ENCODE measurements at regions not wholly inside any gene's neighbourhood (a gene's known extent, or its start where the extent isn't known, plus 50 kb on each side); places are given as distances from the start of the nearest gene placed in this dataset.

- Histone ChIP-seq H3K27ac (ENCODE audit: low read depth in 1 of 3, low read length in 2 of 3) (no peak overlapping the region), H3K4me1 (ENCODE audit: control insufficient read depth in 3 of 3, insufficient read depth in 2 of 3, low read depth in 1 of 3, low read length in 2 of 3) (no peaks in the 10 kb centered on the region), H3K9me3 (ENCODE audit: control insufficient read depth in 2 of 2, insufficient read depth in 1 of 2, low read depth in 1 of 2, low read length in 1 of 2) (no peaks in the 10 kb centered on the region), H3K36me3 (ENCODE audit: control insufficient read depth in 3 of 3, insufficient read depth in 2 of 3, low read depth in 1 of 3, low read length in 3 of 3) (no peaks in the 10 kb centered on the region), H3K27me3 (ENCODE audit: control insufficient read depth in 3 of 3, insufficient read depth in 3 of 3, low read length in 3 of 3) (peaks cover 0 to 4% (median 0%) of the 10 kb centered on the region in 3 donors), H3K4me3 (ENCODE audit: low read depth in 1 of 3, low read length in 3 of 3) (no peak overlapping the region)
- FAIRE-seq (no peak), DNase-seq (no peak)
- WGBS, 3 donors = 87 to 89% (median 87%) methylated on average over 5 of the region's 5 CpGs
These were observed 133.0 kb upstream of the PLCB4 start for GRCh38 chr20:8935878-8936277.

GRCh38 chr20:8938532-8938931 lies 130.4 kb upstream of the PLCB4 start:
- H3K9me3 ChIP-seq (ENCODE audit: control insufficient read depth in 2 of 2, insufficient read depth in 1 of 2, low read depth in 1 of 2, low read length in 1 of 2) = no peaks in the 10 kb centered on the region
- H3K4me3 ChIP-seq (ENCODE audit: low read depth in 1 of 3, low read length in 3 of 3) = no peak overlapping the region
- H3K4me1 ChIP-seq (ENCODE audit: control insufficient read depth in 3 of 3, insufficient read depth in 2 of 3, low read depth in 1 of 3, low read length in 2 of 3) = no peaks in the 10 kb centered on the region
- DNase-seq (no peak), FAIRE-seq (no peak)
- WGBS, 3 donors = 78 to 80% (median 80%) methylated on average over 1 of the region's 1 CpG
- peaks cover 0 to 4% (median 0%) of the 10 kb centered on the region in 3 donors for H3K27me3 ChIP-seq (ENCODE audit: control insufficient read depth in 3 of 3, insufficient read depth in 3 of 3, low read length in 3 of 3)
- H3K27ac ChIP-seq (ENCODE audit: low read depth in 1 of 3, low read length in 2 of 3) = no peak overlapping the region
- no peaks in the 10 kb centered on the region for H3K36me3 ChIP-seq (ENCODE audit: control insufficient read depth in 3 of 3, insufficient read depth in 2 of 3, low read depth in 1 of 3, low read length in 3 of 3)

- peaks cover 0 to 4% (median 0%) of the 10 kb centered on the region in 3 donors for H3K27me3 ChIP-seq (ENCODE audit: control insufficient read depth in 3 of 3, insufficient read depth in 3 of 3, low read length in 3 of 3)
- no peak for FAIRE-seq
- 84 to 88% (median 85%) methylated on average over 2 of the region's 2 CpGs for WGBS, 3 donors
- no peak overlapping the region for H3K4me3 ChIP-seq (ENCODE audit: low read depth in 1 of 3, low read length in 3 of 3)
- H3K27ac ChIP-seq (ENCODE audit: low read depth in 1 of 3, low read length in 2 of 3) = no peak overlapping the region
- H3K9me3 ChIP-seq (ENCODE audit: control insufficient read depth in 2 of 2, insufficient read depth in 1 of 2, low read depth in 1 of 2, low read length in 1 of 2) = no peaks in the 10 kb centered on the region
- H3K36me3 ChIP-seq (ENCODE audit: control insufficient read depth in 3 of 3, insufficient read depth in 2 of 3, low read depth in 1 of 3, low read length in 3 of 3) = no peaks in the 10 kb centered on the region
- no peaks in the 10 kb centered on the region for H3K4me1 ChIP-seq (ENCODE audit: control insufficient read depth in 3 of 3, insufficient read depth in 2 of 3, low read depth in 1 of 3, low read length in 2 of 3)
- no peak for DNase-seq
These were observed 128.6 kb upstream of the PLCB4 start for GRCh38 chr20:8940326-8940725.

- Histone ChIP-seq H3K27me3 (ENCODE audit: control insufficient read depth in 3 of 3, insufficient read depth in 3 of 3, low read length in 3 of 3) (peaks cover 0 to 4% (median 0%) of the 10 kb centered on the region in 3 donors), H3K4me3 (ENCODE audit: low read depth in 1 of 3, low read length in 3 of 3) (no peak overlapping the region), H3K9me3 (ENCODE audit: control insufficient read depth in 2 of 2, insufficient read depth in 1 of 2, low read depth in 1 of 2, low read length in 1 of 2) (no peaks in the 10 kb centered on the region), H3K36me3 (ENCODE audit: control insufficient read depth in 3 of 3, insufficient read depth in 2 of 3, low read depth in 1 of 3, low read length in 3 of 3) (no peaks in the 10 kb centered on the region), H3K27ac (ENCODE audit: low read depth in 1 of 3, low read length in 2 of 3) (no peak overlapping the region), H3K4me1 (ENCODE audit: control insufficient read depth in 3 of 3, insufficient read depth in 2 of 3, low read depth in 1 of 3, low read length in 2 of 3) (no peaks in the 10 kb centered on the region)
- peak; percentile 2 to 13 for DNase-seq
- no peak for FAIRE-seq
These were observed 125.3 kb upstream of the PLCB4 start for GRCh38 chr20:8943631-8944030.

- DNase-seq = no peak
- no peak for FAIRE-seq
These were observed 122.6 kb upstream of the PLCB4 start for GRCh38 chr20:8946036-8946940.

GRCh38 chr20:8948442-8949020 lies 120.4 kb upstream of the PLCB4 start:
- H3K4me3 ChIP-seq (ENCODE audit: low read depth in 1 of 3, low read length in 3 of 3) = no peak overlapping the region
- no peaks in the 10 kb centered on the region for H3K4me1 ChIP-seq (ENCODE audit: control insufficient read depth in 3 of 3, insufficient read depth in 2 of 3, low read depth in 1 of 3, low read length in 2 of 3)
- FAIRE-seq = no peak
- H3K36me3 ChIP-seq (ENCODE audit: control insufficient read depth in 3 of 3, insufficient read depth in 2 of 3, low read depth in 1 of 3, low read length in 3 of 3) = no peaks in the 10 kb centered on the region
- no peak for DNase-seq
- peaks cover 0 to 4% of the 10 kb centered on the region in 2 donors for H3K9me3 ChIP-seq (ENCODE audit: control insufficient read depth in 2 of 2, insufficient read depth in 1 of 2, low read depth in 1 of 2, low read length in 1 of 2)
- no peak overlapping the region for H3K27ac ChIP-seq (ENCODE audit: low read depth in 1 of 3, low read length in 2 of 3)
- WGBS, 3 donors = 65 to 72% (median 69%) methylated on average over 3 of the region's 3 CpGs
- H3K27me3 ChIP-seq (ENCODE audit: control insufficient read depth in 3 of 3, insufficient read depth in 3 of 3, low read length in 3 of 3) = no peaks in the 10 kb centered on the region

More at GRCh38 chr20:8946036-8946940, 122.6 kb upstream of the PLCB4 start:
- peaks cover 0 to 3% of the 10 kb centered on the region in 2 donors for H3K9me3 ChIP-seq (ENCODE audit: control insufficient read depth in 2 of 2, insufficient read depth in 1 of 2, low read depth in 1 of 2, low read length in 1 of 2)
- no peaks in the 10 kb centered on the region for H3K4me1 ChIP-seq (ENCODE audit: control insufficient read depth in 3 of 3, insufficient read depth in 2 of 3, low read depth in 1 of 3, low read length in 2 of 3)
- no peaks in the 10 kb centered on the region for H3K36me3 ChIP-seq (ENCODE audit: control insufficient read depth in 3 of 3, insufficient read depth in 2 of 3, low read depth in 1 of 3, low read length in 3 of 3)
- no peak overlapping the region for H3K27ac ChIP-seq (ENCODE audit: low read depth in 1 of 3, low read length in 2 of 3)
- no peak overlapping the region for H3K4me3 ChIP-seq (ENCODE audit: low read depth in 1 of 3, low read length in 3 of 3)
- 70 to 84% (median 78%) methylated on average over 6 of the region's 6 CpGs for WGBS, 3 donors
- no peaks in the 10 kb centered on the region for H3K27me3 ChIP-seq (ENCODE audit: control insufficient read depth in 3 of 3, insufficient read depth in 3 of 3, low read length in 3 of 3)

- FAIRE-seq = no peak
- peaks cover 0 to 7% of the 10 kb centered on the region in 2 donors for H3K9me3 ChIP-seq (ENCODE audit: control insufficient read depth in 2 of 2, insufficient read depth in 1 of 2, low read depth in 1 of 2, low read length in 1 of 2)
- DNase-seq = no peak
- no peaks in the 10 kb centered on the region for H3K4me1 ChIP-seq (ENCODE audit: control insufficient read depth in 3 of 3, insufficient read depth in 2 of 3, low read depth in 1 of 3, low read length in 2 of 3)
- H3K27ac ChIP-seq (ENCODE audit: low read depth in 1 of 3, low read length in 2 of 3) = no peak overlapping the region
- WGBS, 3 donors = 67 to 83% (median 78%) methylated on average over 4 of the region's 4 CpGs
- no peaks in the 10 kb centered on the region for H3K27me3 ChIP-seq (ENCODE audit: control insufficient read depth in 3 of 3, insufficient read depth in 3 of 3, low read length in 3 of 3)
- H3K36me3 ChIP-seq (ENCODE audit: control insufficient read depth in 3 of 3, insufficient read depth in 2 of 3, low read depth in 1 of 3, low read length in 3 of 3) = no peaks in the 10 kb centered on the region
- no peak overlapping the region for H3K4me3 ChIP-seq (ENCODE audit: low read depth in 1 of 3, low read length in 3 of 3)
These were observed 117.7 kb upstream of the PLCB4 start for GRCh38 chr20:8951164-8951563.

- Histone ChIP-seq H3K36me3 (ENCODE audit: control insufficient read depth in 3 of 3, insufficient read depth in 2 of 3, low read depth in 1 of 3, low read length in 3 of 3) (no peaks in the 10 kb centered on the region), H3K9me3 (ENCODE audit: control insufficient read depth in 2 of 2, insufficient read depth in 1 of 2, low read depth in 1 of 2, low read length in 1 of 2) (peaks cover 0 to 7% of the 10 kb centered on the region in 2 donors), H3K27me3 (ENCODE audit: control insufficient read depth in 3 of 3, insufficient read depth in 3 of 3, low read length in 3 of 3) (no peaks in the 10 kb centered on the region), H3K27ac (ENCODE audit: low read depth in 1 of 3, low read length in 2 of 3) (no peak overlapping the region), H3K4me3 (ENCODE audit: low read depth in 1 of 3, low read length in 3 of 3) (no peak overlapping the region), H3K4me1 (ENCODE audit: control insufficient read depth in 3 of 3, insufficient read depth in 2 of 3, low read depth in 1 of 3, low read length in 2 of 3) (no peaks in the 10 kb centered on the region)
- DNase-seq (no peak), FAIRE-seq (no peak)
- WGBS, 3 donors = 57 to 73% (median 60%) methylated on average over 2 of the region's 2 CpGs
These were observed 116.2 kb upstream of the PLCB4 start for GRCh38 chr20:8952721-8953120.

Data from small intestine (tissue), 7 donors.